ENCODE measurements at regions not wholly inside any gene's neighbourhood (a gene's known extent, or its start where the extent isn't known, plus 50 kb on each side); places are given as distances from the start of the nearest gene placed in this dataset.
"Not testable (repeated sequence)": the region's sequence is repeated elsewhere in the genome, so short reads cannot be mapped to it uniquely, and the experiment has no call there.

DNA sequence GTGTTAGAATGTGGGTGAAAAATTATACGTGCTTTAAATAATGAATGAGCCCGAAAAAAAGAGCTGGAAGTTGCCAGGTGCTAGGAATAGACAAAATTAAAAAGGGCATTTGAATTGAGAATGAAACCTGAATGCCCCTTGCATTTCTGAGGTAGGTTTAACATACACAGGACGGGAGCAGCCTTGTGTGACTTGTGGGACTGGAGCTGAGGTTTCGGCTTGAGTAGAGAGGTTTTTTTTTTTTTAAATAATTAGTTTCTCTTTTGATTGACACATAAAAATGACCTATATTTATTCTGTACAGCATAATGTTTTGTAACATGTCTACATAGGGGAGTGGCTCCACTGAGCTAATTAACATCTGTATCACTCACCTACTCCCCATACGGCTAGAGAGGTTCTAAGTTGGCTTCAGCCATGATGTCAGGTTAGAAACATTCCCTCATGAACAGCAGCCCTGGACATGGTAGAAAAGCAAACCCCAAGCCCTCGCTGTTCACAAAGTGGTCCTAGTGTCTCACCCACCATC lies 424.0 kb downstream of the TMEM121 start:
- H3K9me3 Mint-ChIP-seq (ENCODE audit: insufficient read depth); intact Hi-C loops (cut with micrococcal nuclease); H3K4me3 ChIP-seq (ENCODE audit: control extremely low read depth in 1 of 5, extremely low read depth in 1 of 5, insufficient read depth in 1 of 5, low read depth in 2 of 5, low read length in 4 of 5); H4K20me1 ChIP-seq (ENCODE audit: control insufficient read depth, insufficient read depth, low read length, poor library complexity, severe bottlenecking); H2AFZ ChIP-seq (ENCODE audit: insufficient read depth, low read depth, low read length, poor library complexity, severe bottlenecking); H3K27ac ChIP-seq (ENCODE audit: low read length in 2 of 2); H3K27me3 Mint-ChIP-seq; H3K27me3 ChIP-seq (replicated peaks in 1 of 4; ENCODE audit: control extremely low read depth in 1 of 4, control insufficient read depth in 3 of 4, insufficient read depth in 4 of 4, low read length in 3 of 4); H3K9ac ChIP-seq (ENCODE audit: low read length); H3K79me2 ChIP-seq (ENCODE audit: control insufficient read depth, insufficient read depth, low read length); H3K9me3 ChIP-seq (ENCODE audit: control extremely low read depth in 1 of 3, control insufficient read depth in 2 of 3, insufficient read depth in 1 of 3, low read length in 2 of 3); H3K36me3 ChIP-seq (replicated peaks in 1 of 2; ENCODE audit: control extremely low read depth in 1 of 2, control insufficient read depth in 1 of 2, extremely low read depth in 1 of 2, insufficient read depth in 2 of 2, low read length in 1 of 2); H3K4me3 Mint-ChIP-seq: not testable (repeated sequence)
- no CpG with 5 or more reads among the region's 6 CpGs for WGBS (ENCODE audit: insufficient coverage)
- ChIA-PET POLR2A (interaction anchor here (0.7 kb wide), 1 partner anchor 410 kb away, joined by 5 read pairs; no protein-coding TSS in a partner anchor), CTCF (interaction anchor here (0.6 to 1.1 kb wide), 3 partner anchors 51 to 180 kb away, joined by 3 read pairs; no protein-coding TSS in a partner anchor)
- Histone ChIP-seq H3K4me2 (replicated peaks; ENCODE audit: low read depth, low read length, poor library complexity, severe bottlenecking) (peak overlapping the region; percentile 22), H3K4me1 (ENCODE audit: control insufficient read depth in 2 of 2, insufficient read depth in 2 of 2, low read length in 2 of 2) (peaks cover 9 to 18% of the 10 kb centered on the region in 2 donors)
- ATAC-seq (ENCODE audit: low read depth) (peak; percentile 67), DNase-seq (peak; percentile 47)
- Mint-ChIP-seq H3K4me1 (peaks cover 34% of the 10 kb centered on the region), H3K27ac (peak overlapping the region; percentile 41)

DNA sequence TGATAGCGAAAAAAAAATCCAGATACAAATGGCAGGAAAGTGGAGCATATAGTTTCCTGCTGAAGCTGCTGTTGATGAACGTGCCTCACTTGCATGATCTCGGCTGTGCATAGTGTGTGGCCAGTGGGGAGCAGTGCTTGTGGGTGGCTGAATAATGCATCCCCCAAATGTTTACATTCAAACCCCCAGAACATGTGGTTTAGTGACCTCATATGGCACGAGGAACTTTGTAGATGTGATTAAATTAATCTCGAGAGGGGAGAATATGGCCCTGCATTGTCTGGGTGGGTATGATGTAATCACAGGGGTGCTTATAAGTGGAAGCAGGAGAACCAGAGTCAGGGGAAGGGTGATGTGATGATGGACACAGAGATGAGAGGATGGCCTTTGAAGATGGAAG lies 425.0 kb downstream of the TMEM121 start:
- H4K20me1 ChIP-seq (ENCODE audit: control insufficient read depth, insufficient read depth, low read length, poor library complexity, severe bottlenecking), result no peaks in the 10 kb centered on the region
- ChIA-PET CTCF (no interaction called here), POLR2A (interaction anchor here (0.7 kb wide), 1 partner anchor 589 kb away, joined by 3 read pairs; no protein-coding TSS in a partner anchor)
- Mint-ChIP-seq H3K9me3 (ENCODE audit: insufficient read depth) (no peaks in the 10 kb centered on the region), H3K27me3 (no peaks in the 10 kb centered on the region), H3K4me3 (no peak overlapping the region), H3K4me1 (peaks cover 31% of the 10 kb centered on the region), H3K27ac (no peak overlapping the region)
- H2AFZ ChIP-seq (ENCODE audit: insufficient read depth, low read depth, low read length, poor library complexity, severe bottlenecking), result no peak overlapping the region
- peaks cover 9 to 18% of the 10 kb centered on the region in 2 donors for H3K4me1 ChIP-seq (ENCODE audit: control insufficient read depth in 2 of 2, insufficient read depth in 2 of 2, low read length in 2 of 2)
- DNase-seq, result no peak
- no peak overlapping the region for H3K9ac ChIP-seq (ENCODE audit: low read length)
- 83% methylated on average over 2 of the region's 5 CpGs for WGBS (ENCODE audit: insufficient coverage)
- intact Hi-C loops (cut with micrococcal nuclease), result no loop called here
- H3K4me2 ChIP-seq (replicated peaks; ENCODE audit: low read depth, low read length, poor library complexity, severe bottlenecking), result no peak overlapping the region
- no peak overlapping the region for H3K4me3 ChIP-seq (ENCODE audit: control extremely low read depth in 1 of 5, extremely low read depth in 1 of 5, insufficient read depth in 1 of 5, low read depth in 2 of 5, low read length in 4 of 5)
- no peaks in the 10 kb centered on the region for H3K36me3 ChIP-seq (replicated peaks in 1 of 2; ENCODE audit: control extremely low read depth in 1 of 2, control insufficient read depth in 1 of 2, extremely low read depth in 1 of 2, insufficient read depth in 2 of 2, low read length in 1 of 2)
- H3K79me2 ChIP-seq (ENCODE audit: control insufficient read depth, insufficient read depth, low read length), result no peaks in the 10 kb centered on the region
- TF ChIP-seq EZH2 (IDR thresholded peaks at IDR 0.05; ENCODE audit: borderline replicate concordance, insufficient read depth, low read depth, low read length, poor library complexity, severe bottlenecking), result no peak
- H3K27me3 ChIP-seq (replicated peaks in 1 of 4; ENCODE audit: control extremely low read depth in 1 of 4, control insufficient read depth in 3 of 4, insufficient read depth in 4 of 4, low read length in 3 of 4), result no peaks in the 10 kb centered on the region
- H3K27ac ChIP-seq (ENCODE audit: low read length in 2 of 2), result no peak overlapping the region
- no peak for ATAC-seq (ENCODE audit: low read depth)
- H3K9me3 ChIP-seq (ENCODE audit: control extremely low read depth in 1 of 3, control insufficient read depth in 2 of 3, insufficient read depth in 1 of 3, low read length in 2 of 3), result no peaks in the 10 kb centered on the region
